ENCODE measurements at regions not wholly inside any gene's neighbourhood (a gene's known extent, or its start where the extent isn't known, plus 50 kb on each side); places are given as distances from the start of the nearest gene placed in this dataset.

GRCh38 chr4:95619525-95620443 is 71.0 kb upstream of the UNC5C start:
- TF ChIP-seq CTCF (IDR thresholded peaks at IDR 0.05; ENCODE audit: extremely low read depth in 1 of 2, insufficient read depth in 1 of 2, low read depth in 1 of 2, low read length in 2 of 2): no peak
- TF ChIP-seq POLR2A (IDR thresholded peaks at IDR 0.05; ENCODE audit: low read depth, low read length): no peak

Measured in endothelial cell of umbilical vein (primary cell).